Nucleus accumbens (tissue), 56 donors: ENCODE measurements at regions not wholly inside any gene's neighbourhood (a gene's known extent, or its start where the extent isn't known, plus 50 kb on each side); places are given as distances from the start of the nearest gene placed in this dataset.

ENCODE experiments used
- DNase-seq, 56 donors: peaks; one replicate each; lab custom pipeline; 2025; lab: John Stamatoyannopoulos, UW

- DNase-seq = no peak
These were observed 107.3 kb upstream of the FGF3 start for GRCh38 chr11:69926376-69927050.

GRCh38 chr11:69928121-69928520 lies 108.9 kb upstream of the FGF3 start:
- DNase-seq = no peak

GRCh38 chr11:69928975-69929374 lies 109.8 kb upstream of the FGF3 start:
- no peak for DNase-seq

GRCh38 chr11:69930081-69931059 lies 111.2 kb upstream of the FGF3 start:
- DNase-seq = no peak

GRCh38 chr11:69931060-69931910 lies 112.1 kb upstream of the FGF3 start:
- no peak for DNase-seq

GRCh38 chr11:69931994-69932910 lies 113.0 kb upstream of the FGF3 start:
- no peak for DNase-seq

- DNase-seq = no peak
These were observed 115.8 kb upstream of the FGF3 start for GRCh38 chr11:69934861-69935494.

- no peak for DNase-seq
These were observed 116.8 kb upstream of the FGF3 start for GRCh38 chr11:69935941-69936505.

- no peak for DNase-seq
These were observed 117.6 kb upstream of the FGF3 start for GRCh38 chr11:69936771-69937170.

- no peak for DNase-seq
These were observed 119.0 kb upstream of the FGF3 start for GRCh38 chr11:69938206-69938605.

GRCh38 chr11:69939551-69940245 lies 120.5 kb upstream of the FGF3 start:
- DNase-seq = no peak

GRCh38 chr11:69940246-69940610 lies 121.0 kb upstream of the FGF3 start:
- no peak for DNase-seq

GRCh38 chr11:69941546-69942332 lies 122.5 kb upstream of the FGF3 start:
- DNase-seq = no peak

- DNase-seq = no peak
These were observed 123.2 kb upstream of the FGF3 start for GRCh38 chr11:69942333-69942820.

GRCh38 chr11:69943066-69943465 lies 123.8 kb upstream of the FGF3 start:
- no peak for DNase-seq

- DNase-seq = no peak
These were observed 124.3 kb upstream of the FGF3 start for GRCh38 chr11:69943506-69943905.

- DNase-seq = no peak
These were observed 125.1 kb upstream of the FGF3 start for GRCh38 chr11:69944146-69944795.
